Brain microvascular endothelial cell (primary cell): ENCODE measurements at regions not wholly inside any gene's neighbourhood (a gene's known extent, or its start where the extent isn't known, plus 50 kb on each side); places are given as distances from the start of the nearest gene placed in this dataset.

Experiments used
- DNase-seq: peaks from one replicate; pipeline ENCODE4 v3.0.0-alpha.2; 2020
- H3K27ac ChIP-seq: fragments of 250-450 bp; sonication (Bioruptor Pico); 2 replicates; pipeline ENCODE4 v1.5.1; 2020; ENCODE audit warnings: mild to moderate bottlenecking, moderate library complexity
- H3K27me3 ChIP-seq: fragments of 250-450 bp; sonication (Bioruptor Pico); replicated peaks from 2 replicates; pipeline ENCODE4 v1.5.1; 2020; ENCODE audit warnings: mild to moderate bottlenecking
- H3K36me3 ChIP-seq: fragments of 250-450 bp; sonication (Bioruptor Pico); replicated peaks from 2 replicates; pipeline ENCODE4 v1.5.1; 2020; ENCODE audit warnings: mild to moderate bottlenecking
- H3K4me3 ChIP-seq: 2 replicates; pipeline ENCODE4 v1.5.1; 2011; ENCODE audit warnings: low read depth, mild to moderate bottlenecking, control low read depth, low read length, moderate library complexity
- in situ Hi-C: cut with HindIII; loops from 2 replicates; pipeline ENCODE4 v1.10.0; 2017; ENCODE audit warnings: low sequenced_read_pairs, low pct_ligation_motif_present
- TF ChIP-seq, protein P1 (sequence below): IDR thresholded peaks from 2 replicates; pipeline ENCODE4 v1.5.1; 2011; ENCODE audit warnings: low read depth, mild to moderate bottlenecking, moderate library complexity, low read length, control low read depth, inconsistent platforms; ENCODE audit errors: missing control alignments

DNA sequence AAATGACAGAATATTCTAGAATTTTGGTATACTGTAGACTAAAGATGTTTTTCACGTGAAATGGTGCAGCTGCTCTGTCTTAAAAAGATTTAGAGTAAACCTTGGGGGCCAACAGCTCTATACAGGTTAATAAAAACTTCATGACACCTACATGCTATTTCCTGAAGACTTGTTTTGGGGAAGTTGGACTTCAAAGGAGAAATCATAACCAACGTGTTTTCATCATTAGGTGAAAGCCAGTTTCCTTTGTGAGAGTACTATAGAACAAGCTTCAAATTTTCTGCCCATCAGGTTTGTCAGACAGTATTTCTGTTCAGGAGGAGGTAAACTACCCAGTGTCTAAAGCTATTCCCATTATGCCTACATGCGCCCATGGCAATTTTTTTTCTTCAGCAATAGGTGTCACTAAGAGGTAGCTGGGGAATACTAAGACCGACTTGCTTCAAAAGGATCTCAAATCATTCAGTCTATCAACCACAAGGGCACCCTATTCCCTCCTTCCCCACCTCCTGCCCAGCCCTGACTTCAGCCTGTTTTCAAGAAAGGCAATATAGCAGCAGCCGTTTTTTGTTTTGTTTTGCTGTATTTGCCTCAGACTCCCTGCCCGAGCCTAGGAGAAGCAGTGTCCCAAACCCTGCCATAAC lies 237.3 kb upstream of the SP8 start:
- no peaks in the 10 kb centered on the region for H3K27me3 ChIP-seq
- in situ Hi-C loops, result no loop called here
- no peak for DNase-seq
- H3K4me3 ChIP-seq, result no peak overlapping the region
- TF ChIP-seq, protein P1, sequence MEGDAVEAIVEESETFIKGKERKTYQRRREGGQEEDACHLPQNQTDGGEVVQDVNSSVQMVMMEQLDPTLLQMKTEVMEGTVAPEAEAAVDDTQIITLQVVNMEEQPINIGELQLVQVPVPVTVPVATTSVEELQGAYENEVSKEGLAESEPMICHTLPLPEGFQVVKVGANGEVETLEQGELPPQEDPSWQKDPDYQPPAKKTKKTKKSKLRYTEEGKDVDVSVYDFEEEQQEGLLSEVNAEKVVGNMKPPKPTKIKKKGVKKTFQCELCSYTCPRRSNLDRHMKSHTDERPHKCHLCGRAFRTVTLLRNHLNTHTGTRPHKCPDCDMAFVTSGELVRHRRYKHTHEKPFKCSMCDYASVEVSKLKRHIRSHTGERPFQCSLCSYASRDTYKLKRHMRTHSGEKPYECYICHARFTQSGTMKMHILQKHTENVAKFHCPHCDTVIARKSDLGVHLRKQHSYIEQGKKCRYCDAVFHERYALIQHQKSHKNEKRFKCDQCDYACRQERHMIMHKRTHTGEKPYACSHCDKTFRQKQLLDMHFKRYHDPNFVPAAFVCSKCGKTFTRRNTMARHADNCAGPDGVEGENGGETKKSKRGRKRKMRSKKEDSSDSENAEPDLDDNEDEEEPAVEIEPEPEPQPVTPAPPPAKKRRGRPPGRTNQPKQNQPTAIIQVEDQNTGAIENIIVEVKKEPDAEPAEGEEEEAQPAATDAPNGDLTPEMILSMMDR, result no peak
- no peak overlapping the region for H3K27ac ChIP-seq
- H3K36me3 ChIP-seq, result no peaks in the 10 kb centered on the region

DNA sequence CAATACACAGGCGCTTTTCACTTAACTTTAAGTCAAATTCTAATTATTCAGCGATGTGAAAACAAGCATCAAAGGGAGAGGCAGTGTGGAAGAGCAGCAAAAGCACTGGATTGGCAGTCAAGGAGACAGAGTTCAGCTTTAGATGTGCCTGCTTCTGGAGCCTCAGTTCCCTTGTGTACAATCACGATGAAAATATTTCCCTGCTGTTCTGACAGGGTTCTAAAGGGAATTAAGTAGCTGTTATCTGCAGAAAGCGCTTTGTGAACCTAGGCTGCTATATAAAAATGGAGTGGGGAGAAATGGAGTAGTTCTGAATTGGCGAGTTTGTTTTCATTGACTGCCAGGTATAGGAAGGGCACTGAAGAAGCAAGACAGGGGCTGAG lies 237.8 kb upstream of the SP8 start:
- in situ Hi-C loops, result no loop called here
- no peak for DNase-seq
- no peak overlapping the region for H3K27ac ChIP-seq
- TF ChIP-seq, protein P1, result no peak
- H3K4me3 ChIP-seq, result no peak overlapping the region
- no peaks in the 10 kb centered on the region for H3K27me3 ChIP-seq
- no peaks in the 10 kb centered on the region for H3K36me3 ChIP-seq

- no peaks in the 10 kb centered on the region for H3K36me3 ChIP-seq
- H3K27ac ChIP-seq, result no peak overlapping the region
- H3K27me3 ChIP-seq, result no peaks in the 10 kb centered on the region
- TF ChIP-seq, protein P1, result no peak
- DNase-seq, result no peak
- in situ Hi-C loops, result no loop called here
- no peak overlapping the region for H3K4me3 ChIP-seq
Observed at GRCh38 chr7:21028186-21028585, 241.5 kb upstream of the SP8 start.

GRCh38 chr7:21028599-21028998 lies 241.9 kb upstream of the SP8 start:
- TF ChIP-seq, protein P1, result no peak
- DNase-seq, result no peak
- H3K27ac ChIP-seq, result no peak overlapping the region
- in situ Hi-C loops, result no loop called here
- H3K36me3 ChIP-seq, result no peaks in the 10 kb centered on the region
- H3K4me3 ChIP-seq, result no peak overlapping the region
- H3K27me3 ChIP-seq, result no peaks in the 10 kb centered on the region

GRCh38 chr7:21029006-21029405 lies 242.3 kb upstream of the SP8 start:
- in situ Hi-C loops, result no loop called here
- H3K27me3 ChIP-seq, result no peaks in the 10 kb centered on the region
- H3K27ac ChIP-seq, result no peak overlapping the region
- no peaks in the 10 kb centered on the region for H3K36me3 ChIP-seq
- TF ChIP-seq, protein P1, result no peak
- H3K4me3 ChIP-seq, result no peak overlapping the region
- DNase-seq, result no peak

DNA sequence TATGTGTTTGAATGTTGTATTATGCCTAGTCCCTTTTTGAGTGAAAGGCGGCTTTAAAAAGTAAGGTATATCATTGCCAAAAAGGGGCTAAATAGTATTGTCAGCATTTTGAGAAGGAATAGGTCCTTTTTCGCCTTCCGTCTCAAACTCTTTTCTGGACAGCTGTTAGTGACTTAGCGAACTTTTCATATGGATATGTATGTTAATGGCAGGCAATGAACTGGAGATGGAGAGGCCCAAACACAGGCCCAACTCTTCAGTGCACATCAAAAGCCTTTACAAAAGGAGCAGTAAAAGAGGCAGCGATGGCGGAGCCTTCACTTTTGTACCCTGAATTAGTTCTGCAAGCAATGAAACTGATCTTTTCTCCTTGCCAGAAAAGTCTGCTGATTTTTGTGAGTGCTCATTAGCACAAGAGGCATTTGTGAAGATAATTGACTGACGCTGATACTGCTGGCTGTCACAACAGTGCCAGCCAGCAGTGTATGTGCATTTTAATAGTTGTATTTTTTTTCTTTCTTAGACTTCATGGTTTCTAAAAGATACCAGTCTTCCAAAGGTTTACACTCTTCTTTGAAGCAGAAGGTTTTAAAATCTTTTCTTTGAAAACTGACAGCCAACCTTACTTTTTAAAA lies 243.7 kb upstream of the SP8 start:
- Histone ChIP-seq H3K27me3 (no peaks in the 10 kb centered on the region), H3K27ac (no peak overlapping the region), H3K4me3 (no peak overlapping the region), H3K36me3 (no peaks in the 10 kb centered on the region)
- TF ChIP-seq, protein P1, result no peak
- DNase-seq, result no peak
- in situ Hi-C loops, result no loop called here
